ENCODE measurements at regions not wholly inside any gene's neighbourhood (a gene's known extent, or its start where the extent isn't known, plus 50 kb on each side); places are given as distances from the start of the nearest gene placed in this dataset.
A peak's percentile ranks its signal among the peaks of the same experiment; 100 is the strongest.

DNA sequence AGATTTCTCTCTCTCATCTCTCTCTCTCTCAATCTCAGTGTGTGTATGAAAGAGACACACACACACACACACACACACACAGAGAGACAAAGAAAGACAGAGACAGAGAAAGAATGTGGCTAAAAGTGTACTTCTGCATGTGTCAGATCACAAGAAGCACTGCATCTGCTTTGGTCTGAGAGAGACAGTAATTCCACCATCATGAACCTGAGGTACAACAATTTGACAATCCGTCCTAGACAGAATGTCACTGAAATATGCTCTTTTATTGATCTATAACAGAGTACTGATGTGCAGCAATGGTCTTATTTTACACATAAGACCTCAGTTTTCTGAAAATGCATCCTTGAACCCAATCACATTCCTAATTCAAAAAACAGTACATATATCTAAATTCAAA, 576.2 kb upstream of the SMIM31 start:
- no peak overlapping the region for H3K4me3 ChIP-seq (replicated peaks; ENCODE audit: low read depth, low read length)
- TF ChIP-seq, protein P1, sequence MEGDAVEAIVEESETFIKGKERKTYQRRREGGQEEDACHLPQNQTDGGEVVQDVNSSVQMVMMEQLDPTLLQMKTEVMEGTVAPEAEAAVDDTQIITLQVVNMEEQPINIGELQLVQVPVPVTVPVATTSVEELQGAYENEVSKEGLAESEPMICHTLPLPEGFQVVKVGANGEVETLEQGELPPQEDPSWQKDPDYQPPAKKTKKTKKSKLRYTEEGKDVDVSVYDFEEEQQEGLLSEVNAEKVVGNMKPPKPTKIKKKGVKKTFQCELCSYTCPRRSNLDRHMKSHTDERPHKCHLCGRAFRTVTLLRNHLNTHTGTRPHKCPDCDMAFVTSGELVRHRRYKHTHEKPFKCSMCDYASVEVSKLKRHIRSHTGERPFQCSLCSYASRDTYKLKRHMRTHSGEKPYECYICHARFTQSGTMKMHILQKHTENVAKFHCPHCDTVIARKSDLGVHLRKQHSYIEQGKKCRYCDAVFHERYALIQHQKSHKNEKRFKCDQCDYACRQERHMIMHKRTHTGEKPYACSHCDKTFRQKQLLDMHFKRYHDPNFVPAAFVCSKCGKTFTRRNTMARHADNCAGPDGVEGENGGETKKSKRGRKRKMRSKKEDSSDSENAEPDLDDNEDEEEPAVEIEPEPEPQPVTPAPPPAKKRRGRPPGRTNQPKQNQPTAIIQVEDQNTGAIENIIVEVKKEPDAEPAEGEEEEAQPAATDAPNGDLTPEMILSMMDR (IDR thresholded peaks at IDR 0.05; ENCODE audit: insufficient read depth, low read length, poor library complexity, severe bottlenecking) = no peak
- H3K36me3 ChIP-seq (ENCODE audit: control insufficient read depth, insufficient read depth, low read length) = no peaks in the 10 kb centered on the region
- no peak for DNase-seq (ENCODE audit: extremely low read depth, insufficient read length)
- no peaks in the 10 kb centered on the region for H3K27me3 ChIP-seq (replicated peaks; ENCODE audit: control insufficient read depth, insufficient read depth, low read length)

DNA sequence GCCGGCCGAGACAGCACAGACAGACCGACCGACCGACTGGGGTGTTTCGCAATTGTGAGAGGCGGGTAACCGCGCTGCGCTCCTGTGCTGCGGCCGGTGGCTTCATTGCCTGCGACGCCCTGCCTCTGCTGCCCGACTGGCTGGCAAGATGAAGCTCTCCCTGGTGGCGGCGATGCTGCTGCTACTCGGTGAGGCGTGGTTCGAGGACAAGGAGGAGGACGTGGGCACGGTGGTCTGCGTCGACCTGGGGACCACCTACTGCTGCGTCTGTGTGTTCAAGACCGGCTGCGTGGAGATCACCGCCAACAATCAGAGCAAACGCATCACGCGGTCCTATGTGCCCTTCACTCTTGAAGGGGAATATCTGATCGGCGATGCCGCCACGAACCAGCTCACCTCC, 565.7 kb upstream of the SMIM31 start:
- Histone ChIP-seq H3K4me3 (replicated peaks; ENCODE audit: low read depth, low read length) (no peak overlapping the region), H3K27me3 (replicated peaks; ENCODE audit: control insufficient read depth, insufficient read depth, low read length) (no peaks in the 10 kb centered on the region), H3K36me3 (ENCODE audit: control insufficient read depth, insufficient read depth, low read length) (no peaks in the 10 kb centered on the region)
- peak; percentile 3 for DNase-seq (ENCODE audit: extremely low read depth, insufficient read length)
- TF ChIP-seq, protein P1 (IDR thresholded peaks at IDR 0.05; ENCODE audit: insufficient read depth, low read length, poor library complexity, severe bottlenecking) = no peak

DNA sequence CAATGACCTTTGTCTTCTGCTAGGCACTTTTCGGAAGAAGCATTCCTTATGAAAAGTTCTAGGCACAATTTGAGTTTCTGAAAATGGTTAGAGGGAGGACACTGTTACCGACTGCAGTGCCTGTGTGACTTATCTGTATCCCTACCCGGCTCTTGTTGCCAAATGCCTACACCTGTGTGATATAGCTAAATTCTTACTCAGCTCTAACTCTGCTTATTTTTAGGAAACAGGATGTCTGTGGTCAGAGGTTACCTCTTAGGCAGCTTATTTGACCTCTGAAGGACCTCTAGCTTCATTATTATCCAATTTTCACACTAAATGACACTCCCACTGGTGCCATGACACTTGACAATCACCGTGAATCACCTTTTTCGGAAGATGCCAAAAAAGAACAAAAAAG, 561.1 kb upstream of the SMIM31 start:
- no peak for DNase-seq (ENCODE audit: extremely low read depth, insufficient read length)
- TF ChIP-seq, protein P1 (IDR thresholded peaks at IDR 0.05; ENCODE audit: insufficient read depth, low read length, poor library complexity, severe bottlenecking) = no peak
- Histone ChIP-seq H3K27me3 (replicated peaks; ENCODE audit: control insufficient read depth, insufficient read depth, low read length) (no peaks in the 10 kb centered on the region), H3K4me3 (replicated peaks; ENCODE audit: low read depth, low read length) (no peak overlapping the region), H3K36me3 (ENCODE audit: control insufficient read depth, insufficient read depth, low read length) (no peaks in the 10 kb centered on the region)

DNA sequence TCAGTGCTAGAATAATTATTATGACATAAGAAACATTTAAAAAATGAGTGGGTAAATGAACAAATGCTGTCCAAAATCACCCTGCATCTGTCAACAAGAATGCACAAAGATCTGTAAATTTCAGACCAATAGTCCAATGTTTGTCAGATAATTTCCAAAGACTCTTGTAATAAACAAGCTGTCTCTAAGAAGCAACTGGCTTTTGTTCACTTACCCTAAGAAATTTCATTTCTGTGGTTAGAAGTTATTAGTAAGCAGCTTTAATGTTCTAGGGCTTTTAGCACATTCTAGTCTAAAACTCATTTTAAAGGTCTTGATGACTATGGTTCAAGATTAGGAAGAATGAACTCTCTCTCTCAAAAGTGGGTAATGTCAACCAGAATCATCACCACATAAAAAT, 560.3 kb upstream of the SMIM31 start:
- no peaks in the 10 kb centered on the region for H3K27me3 ChIP-seq (replicated peaks; ENCODE audit: control insufficient read depth, insufficient read depth, low read length)
- no peaks in the 10 kb centered on the region for H3K36me3 ChIP-seq (ENCODE audit: control insufficient read depth, insufficient read depth, low read length)
- TF ChIP-seq, protein P1 (IDR thresholded peaks at IDR 0.05; ENCODE audit: insufficient read depth, low read length, poor library complexity, severe bottlenecking) = no peak
- no peak for DNase-seq (ENCODE audit: extremely low read depth, insufficient read length)
- no peak overlapping the region for H3K4me3 ChIP-seq (replicated peaks; ENCODE audit: low read depth, low read length)

DNA sequence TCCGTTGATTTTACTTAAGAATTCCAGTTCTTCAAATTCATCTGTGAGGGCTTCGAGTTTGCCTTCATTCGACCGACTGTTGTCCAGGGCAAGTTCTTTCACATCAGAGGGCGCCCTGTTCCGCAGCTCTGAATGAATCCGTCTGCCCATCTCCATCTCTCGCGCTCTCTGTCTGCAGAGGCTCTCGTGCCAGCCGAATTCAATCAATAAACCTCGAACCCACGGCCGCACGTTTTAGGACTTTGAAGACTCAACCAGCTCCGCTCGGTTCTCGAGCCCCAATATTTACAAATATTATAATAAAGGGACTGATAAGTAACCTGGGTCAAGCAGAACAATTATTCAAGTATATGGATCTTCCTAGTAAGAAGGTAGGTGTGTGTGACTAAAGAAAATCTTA, 556.4 kb upstream of the SMIM31 start:
- no peak for DNase-seq (ENCODE audit: extremely low read depth, insufficient read length)
- Histone ChIP-seq H3K27me3 (replicated peaks; ENCODE audit: control insufficient read depth, insufficient read depth, low read length) (no peaks in the 10 kb centered on the region), H3K36me3 (ENCODE audit: control insufficient read depth, insufficient read depth, low read length) (no peaks in the 10 kb centered on the region), H3K4me3 (replicated peaks; ENCODE audit: low read depth, low read length) (no peak overlapping the region)
- TF ChIP-seq, protein P1 (IDR thresholded peaks at IDR 0.05; ENCODE audit: insufficient read depth, low read length, poor library complexity, severe bottlenecking) = no peak

DNA sequence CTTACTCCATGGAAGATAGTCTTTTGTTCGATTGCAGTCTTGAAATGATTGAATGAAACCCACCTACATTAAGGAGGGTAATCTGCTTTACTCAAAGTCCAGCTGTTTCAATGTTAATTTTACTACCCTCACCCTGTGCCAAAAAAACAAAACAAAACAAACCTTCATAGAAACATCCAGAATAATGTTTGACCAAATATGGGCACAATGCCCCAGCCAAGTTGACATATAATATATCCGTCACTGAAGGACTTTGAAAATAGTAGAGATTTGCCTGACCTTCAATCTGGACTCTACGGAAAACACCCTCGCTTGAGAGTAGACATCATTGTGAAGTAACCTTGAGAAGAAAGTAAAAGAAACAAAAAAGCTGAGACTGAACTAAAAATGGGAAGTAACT, 550.5 kb upstream of the SMIM31 start:
- Histone ChIP-seq H3K4me3 (replicated peaks; ENCODE audit: low read depth, low read length) (no peak overlapping the region), H3K36me3 (ENCODE audit: control insufficient read depth, insufficient read depth, low read length) (no peaks in the 10 kb centered on the region), H3K27me3 (replicated peaks; ENCODE audit: control insufficient read depth, insufficient read depth, low read length) (no peaks in the 10 kb centered on the region)
- DNase-seq (ENCODE audit: extremely low read depth, insufficient read length) = no peak
- TF ChIP-seq, protein P1 (IDR thresholded peaks at IDR 0.05; ENCODE audit: insufficient read depth, low read length, poor library complexity, severe bottlenecking) = no peak

Data from GM06990 (cell line).